Parathyroid adenoma (tissue), 2 donors: ENCODE measurements at regions not wholly inside any gene's neighbourhood (a gene's known extent, or its start where the extent isn't known, plus 50 kb on each side); places are given as distances from the start of the nearest gene placed in this dataset.

Experiments
- H2AFZ ChIP-seq: fragments of 300-600 bp; sonication (generic); one replicate; pipeline ENCODE4 v1.7.0; 2017; ENCODE audit warnings: antibody characterized with exemption, mild to moderate bottlenecking
- H3K27ac ChIP-seq: fragments of 300-600 bp; sonication (generic); one replicate; pipeline ENCODE4 v1.7.0; 2017
- H3K27me3 ChIP-seq: fragments of 300-600 bp; sonication (generic); one replicate; pipeline ENCODE4 v1.7.0; 2017; ENCODE audit warnings: low read length; ENCODE audit not compliant: control insufficient read depth, insufficient read depth
- H3K36me3 ChIP-seq: fragments of 300-600 bp; sonication (generic); one replicate; pipeline ENCODE4 v1.7.0; 2017; ENCODE audit warnings: low read length; ENCODE audit not compliant: control insufficient read depth, insufficient read depth
- H3K4me1 ChIP-seq: fragments of 300-600 bp; sonication (generic); one replicate; pipeline ENCODE4 v1.7.0; 2017; ENCODE audit warnings: control low read depth
- H3K4me2 ChIP-seq: fragments of 300-600 bp; sonication (generic); one replicate; pipeline ENCODE4 v1.7.0; 2017; ENCODE audit warnings: low read length
- H3K4me3 ChIP-seq: fragments of 300-600 bp; sonication (generic); one replicate; pipeline ENCODE4 v1.7.0; 2017; ENCODE audit warnings: low read depth, low read length
- H3K79me2 ChIP-seq: fragments of 300-600 bp; sonication (generic); one replicate; pipeline ENCODE4 v1.7.0; 2017; ENCODE audit warnings: control low read depth
- H3K9ac ChIP-seq: fragments of 300-600 bp; sonication (generic); one replicate; pipeline ENCODE4 v1.7.0; 2017; ENCODE audit warnings: mild to moderate bottlenecking
- H3K9me3 ChIP-seq: fragments of 300-600 bp; sonication (generic); one replicate; pipeline ENCODE4 v1.7.0; 2017; ENCODE audit warnings: low read length; ENCODE audit not compliant: control insufficient read depth
- TF ChIP-seq, protein P1 (sequence below): fragments of 300-600 bp; sonication (generic); IDR thresholded peaks from one replicate; pipeline ENCODE4 v1.7.0; 2017; ENCODE audit warnings: antibody characterized with exemption, mild to moderate bottlenecking
- donor health status: primary hyperparathyroidism.

DNA sequence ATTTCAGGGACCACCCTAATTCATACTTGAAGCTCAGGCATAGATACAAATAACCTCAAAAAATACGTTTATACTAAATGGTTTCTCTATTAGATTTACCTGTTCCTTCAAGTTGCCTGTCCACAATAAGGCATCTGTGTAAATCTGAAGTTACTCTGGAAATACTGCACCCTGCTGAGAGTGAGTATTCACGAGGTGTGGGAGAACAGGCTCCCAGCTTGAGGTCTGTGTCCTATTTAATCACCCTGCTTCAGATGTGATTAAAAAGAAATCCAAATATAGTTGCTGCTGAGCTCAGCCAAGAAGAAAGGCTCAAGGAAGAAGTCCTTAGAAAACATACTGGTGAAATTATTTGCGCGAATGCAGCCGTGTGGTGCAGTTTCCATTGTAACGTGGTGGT lies 136.8 kb downstream of the KLF6 start:
- Histone ChIP-seq H3K36me3 (no peaks in the 10 kb centered on the region), H3K4me3 (no peak overlapping the region), H3K27me3 (no peaks in the 10 kb centered on the region), H3K9me3 (no peaks in the 10 kb centered on the region), H2AFZ (no peak overlapping the region), H3K4me1 (no peaks in the 10 kb centered on the region), H3K4me2 (no peak overlapping the region), H3K9ac (no peak overlapping the region), H3K27ac (no peak overlapping the region), H3K79me2 (no peaks in the 10 kb centered on the region)
- TF ChIP-seq, protein P1, sequence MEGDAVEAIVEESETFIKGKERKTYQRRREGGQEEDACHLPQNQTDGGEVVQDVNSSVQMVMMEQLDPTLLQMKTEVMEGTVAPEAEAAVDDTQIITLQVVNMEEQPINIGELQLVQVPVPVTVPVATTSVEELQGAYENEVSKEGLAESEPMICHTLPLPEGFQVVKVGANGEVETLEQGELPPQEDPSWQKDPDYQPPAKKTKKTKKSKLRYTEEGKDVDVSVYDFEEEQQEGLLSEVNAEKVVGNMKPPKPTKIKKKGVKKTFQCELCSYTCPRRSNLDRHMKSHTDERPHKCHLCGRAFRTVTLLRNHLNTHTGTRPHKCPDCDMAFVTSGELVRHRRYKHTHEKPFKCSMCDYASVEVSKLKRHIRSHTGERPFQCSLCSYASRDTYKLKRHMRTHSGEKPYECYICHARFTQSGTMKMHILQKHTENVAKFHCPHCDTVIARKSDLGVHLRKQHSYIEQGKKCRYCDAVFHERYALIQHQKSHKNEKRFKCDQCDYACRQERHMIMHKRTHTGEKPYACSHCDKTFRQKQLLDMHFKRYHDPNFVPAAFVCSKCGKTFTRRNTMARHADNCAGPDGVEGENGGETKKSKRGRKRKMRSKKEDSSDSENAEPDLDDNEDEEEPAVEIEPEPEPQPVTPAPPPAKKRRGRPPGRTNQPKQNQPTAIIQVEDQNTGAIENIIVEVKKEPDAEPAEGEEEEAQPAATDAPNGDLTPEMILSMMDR: no peak

- H3K4me1 ChIP-seq: no peaks in the 10 kb centered on the region
- H3K36me3 ChIP-seq: no peaks in the 10 kb centered on the region
- TF ChIP-seq, protein P1: no peak
- no peaks in the 10 kb centered on the region for H3K79me2 ChIP-seq
- no peaks in the 10 kb centered on the region for H3K27me3 ChIP-seq
- no peak overlapping the region for H3K4me3 ChIP-seq
- no peaks in the 10 kb centered on the region for H3K9me3 ChIP-seq
- H3K4me2 ChIP-seq: no peak overlapping the region
- no peak overlapping the region for H3K9ac ChIP-seq
- no peak overlapping the region for H2AFZ ChIP-seq
- H3K27ac ChIP-seq: no peak overlapping the region
Measured at GRCh38 chr10:3647074-3647473, 137.9 kb downstream of the KLF6 start.

GRCh38 chr10:3645406-3645805 lies 139.6 kb downstream of the KLF6 start:
- Histone ChIP-seq H3K36me3 (no peaks in the 10 kb centered on the region), H3K27ac (no peak overlapping the region), H3K79me2 (no peaks in the 10 kb centered on the region), H3K9ac (no peak overlapping the region), H3K4me3 (no peak overlapping the region), H3K9me3 (no peaks in the 10 kb centered on the region), H3K4me2 (no peak overlapping the region), H2AFZ (no peak overlapping the region), H3K4me1 (no peaks in the 10 kb centered on the region), H3K27me3 (no peaks in the 10 kb centered on the region)
- TF ChIP-seq, protein P1: no peak

DNA sequence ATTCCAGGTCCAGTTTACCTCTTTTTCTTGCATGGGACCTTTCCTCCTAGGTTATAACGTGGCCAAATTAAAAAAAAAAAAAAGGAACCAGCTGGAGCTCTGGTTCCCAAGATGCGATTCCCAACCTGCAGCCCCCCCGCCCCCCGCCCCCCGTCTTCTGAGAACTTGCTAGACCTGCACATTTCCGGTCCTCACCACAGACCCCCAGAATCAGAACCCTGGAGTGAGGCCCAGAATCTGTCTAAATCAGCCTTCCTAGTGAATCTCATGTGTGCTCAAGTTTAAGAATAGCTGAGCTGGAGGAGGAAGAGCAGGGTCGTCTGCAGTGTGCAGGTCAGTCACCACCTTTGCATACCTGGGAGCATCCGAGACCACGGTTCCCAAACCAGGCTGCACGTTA lies 144.2 kb downstream of the KLF6 start:
- TF ChIP-seq, protein P1: no peak
- H3K27me3 ChIP-seq: no peaks in the 10 kb centered on the region
- H3K4me3 ChIP-seq: no peak overlapping the region
- no peak overlapping the region for H3K9ac ChIP-seq
- no peaks in the 10 kb centered on the region for H3K4me1 ChIP-seq
- H3K36me3 ChIP-seq: no peaks in the 10 kb centered on the region
- H3K9me3 ChIP-seq: no peaks in the 10 kb centered on the region
- H3K27ac ChIP-seq: no peak overlapping the region
- H3K79me2 ChIP-seq: no peaks in the 10 kb centered on the region
- no peak overlapping the region for H3K4me2 ChIP-seq
- no peak overlapping the region for H2AFZ ChIP-seq

DNA sequence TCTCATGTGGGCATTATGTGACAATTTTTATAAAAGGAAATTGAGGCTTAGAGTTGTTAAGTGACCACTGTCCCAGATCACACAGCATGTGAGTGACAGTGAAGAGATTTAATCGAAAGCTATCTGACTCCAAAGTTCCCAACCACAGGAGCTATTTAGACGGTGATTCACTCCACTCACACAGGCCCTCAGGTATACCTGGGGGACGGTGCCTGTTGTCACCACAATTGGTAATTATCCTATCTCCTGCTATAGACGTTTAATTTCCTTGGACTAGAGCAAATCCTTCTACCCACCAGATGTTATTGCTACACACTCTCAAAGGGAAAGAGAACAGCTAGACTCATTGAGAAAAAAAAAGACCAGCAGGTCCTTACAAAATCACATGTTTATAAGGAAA lies 145.5 kb downstream of the KLF6 start:
- H3K27ac ChIP-seq: no peak overlapping the region
- H3K9me3 ChIP-seq: no peaks in the 10 kb centered on the region
- no peak overlapping the region for H3K4me2 ChIP-seq
- H3K4me1 ChIP-seq: no peaks in the 10 kb centered on the region
- TF ChIP-seq, protein P1: no peak
- no peaks in the 10 kb centered on the region for H3K79me2 ChIP-seq
- H3K4me3 ChIP-seq: no peak overlapping the region
- no peaks in the 10 kb centered on the region for H3K27me3 ChIP-seq
- no peaks in the 10 kb centered on the region for H3K36me3 ChIP-seq
- no peak overlapping the region for H2AFZ ChIP-seq
- H3K9ac ChIP-seq: no peak overlapping the region
